D341Med (cell line): ENCODE measurements at regions not wholly inside any gene's neighbourhood (a gene's known extent, or its start where the extent isn't known, plus 50 kb on each side); places are given as distances from the start of the nearest gene placed in this dataset.

Source experiments
- DNase-seq: peaks from one replicate; pipeline ENCODE4 v3.0.0; 2012; ENCODE audit warnings: low spot score

DNA sequence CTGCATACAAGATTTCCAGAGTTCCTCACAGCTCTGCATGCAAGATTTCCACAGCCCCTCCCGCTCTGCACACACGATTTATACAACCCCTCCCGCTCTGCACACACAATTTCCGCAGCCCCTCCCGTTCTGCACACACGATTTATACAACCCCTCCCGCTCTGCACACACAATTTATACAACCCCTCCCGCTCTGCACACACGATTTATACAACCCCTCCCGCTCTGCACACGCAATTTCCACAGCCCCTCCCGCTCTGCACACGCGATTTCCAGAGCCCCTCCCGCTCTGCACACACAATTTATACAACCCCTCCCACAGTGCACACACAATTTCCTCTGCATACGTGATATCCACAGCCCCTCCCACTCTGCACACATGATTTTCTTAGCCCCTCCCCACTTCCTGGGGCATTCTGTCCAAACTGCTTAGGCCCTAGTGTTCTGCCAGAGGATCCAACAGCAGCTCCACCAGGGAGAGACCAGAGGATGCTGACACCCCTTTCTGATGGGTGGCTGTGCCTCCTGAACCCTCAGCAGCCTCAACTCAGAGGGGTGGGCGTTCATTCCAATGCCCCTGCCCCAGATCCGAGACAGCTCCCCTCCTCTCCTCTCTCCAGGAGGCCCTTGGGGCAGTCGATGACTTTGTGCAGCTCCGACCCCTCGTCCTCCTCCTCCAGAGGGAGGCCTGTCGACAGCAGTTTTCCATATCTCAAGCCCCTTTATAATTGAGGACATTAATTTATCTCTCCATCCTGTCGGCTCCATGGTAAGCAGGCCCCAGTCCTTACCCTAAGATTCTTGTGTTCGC, 671.7 kb downstream of the BRD1 start:
- DNase-seq = no peak

DNA sequence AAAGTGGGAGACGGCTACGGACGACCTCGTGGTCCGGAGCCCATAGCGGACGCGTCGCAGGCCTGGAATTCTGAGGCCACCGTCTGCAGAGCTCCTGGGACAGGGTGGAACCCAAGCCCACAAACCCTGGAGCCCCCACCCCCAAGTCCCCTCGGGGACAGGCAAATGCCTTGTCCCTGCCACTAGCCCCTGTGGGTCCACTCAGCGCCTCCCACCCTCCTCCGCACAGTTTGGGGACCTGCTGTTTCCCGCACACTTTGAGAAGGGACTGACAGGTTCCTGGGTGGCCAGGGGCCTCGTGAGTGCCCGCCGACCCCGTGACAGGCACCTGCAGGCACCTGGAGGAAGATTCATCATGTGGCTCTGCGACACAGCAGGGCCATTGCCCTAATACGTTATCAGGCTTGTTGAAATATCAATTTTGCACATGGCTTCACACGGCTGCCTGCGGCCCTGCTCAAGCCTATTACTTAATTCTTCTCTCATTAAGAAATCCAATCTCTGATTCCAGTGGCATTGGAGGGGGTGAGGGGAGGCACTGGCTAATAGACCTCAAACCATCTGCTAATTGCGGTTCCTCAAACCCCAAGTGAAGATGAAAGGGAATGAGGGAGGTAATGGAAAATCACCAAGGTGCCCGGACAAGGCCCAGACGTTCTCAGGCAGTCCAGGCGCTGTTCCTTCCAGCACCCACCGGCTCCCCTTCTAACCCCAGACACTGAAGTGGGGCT, 672.5 kb downstream of the BRD1 start:
- DNase-seq = no peak

GRCh38 chr22:49154433-49154832, 673.2 kb downstream of the BRD1 start:
- DNase-seq = no peak

- no peak for DNase-seq
Observed at GRCh38 chr22:49153921-49154320, 673.8 kb downstream of the BRD1 start.

- no peak for DNase-seq
Observed at GRCh38 chr22:49152939-49153770, 674.5 kb downstream of the BRD1 start.

DNA sequence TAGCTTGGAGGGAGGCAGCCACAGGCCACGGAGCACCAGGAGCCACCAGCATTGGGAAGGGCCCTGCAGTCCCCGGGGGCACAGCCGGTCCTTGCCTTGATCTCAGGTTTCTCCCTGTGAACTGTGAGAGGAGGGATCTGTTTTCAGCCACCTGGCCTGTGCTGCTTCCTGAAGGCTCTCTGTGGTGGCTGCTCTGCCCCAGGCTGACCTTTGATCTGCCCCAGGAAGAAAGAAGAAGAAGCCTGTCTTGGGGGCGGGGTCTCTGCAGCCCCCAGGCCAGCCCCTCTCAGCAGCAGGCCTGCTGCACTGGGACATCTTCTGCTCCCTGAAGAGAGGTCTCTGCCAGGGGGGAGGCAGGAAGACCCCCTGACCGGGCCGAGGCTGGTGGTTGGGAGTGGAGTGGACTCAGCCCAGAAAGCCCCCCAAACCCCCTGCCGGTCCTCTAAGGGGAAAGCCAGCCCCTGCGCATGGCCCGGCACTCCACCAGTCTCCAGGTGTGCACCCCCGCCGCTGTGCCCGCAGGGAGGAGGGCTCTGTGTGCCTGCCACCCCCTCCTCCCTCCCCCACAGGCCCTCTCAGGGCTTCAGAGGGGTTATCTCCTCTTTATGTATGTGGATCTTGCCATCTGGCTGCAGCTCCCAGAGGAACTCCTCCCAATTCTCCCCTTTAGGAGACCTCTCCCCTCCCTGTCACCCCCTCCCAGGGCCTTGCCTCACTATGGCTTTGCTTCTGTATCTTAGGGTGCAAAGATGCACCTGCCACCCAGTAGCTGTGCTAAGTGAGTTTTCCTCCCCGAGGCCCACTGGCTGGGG, 675.3 kb downstream of the BRD1 start:
- DNase-seq = no peak

DNA sequence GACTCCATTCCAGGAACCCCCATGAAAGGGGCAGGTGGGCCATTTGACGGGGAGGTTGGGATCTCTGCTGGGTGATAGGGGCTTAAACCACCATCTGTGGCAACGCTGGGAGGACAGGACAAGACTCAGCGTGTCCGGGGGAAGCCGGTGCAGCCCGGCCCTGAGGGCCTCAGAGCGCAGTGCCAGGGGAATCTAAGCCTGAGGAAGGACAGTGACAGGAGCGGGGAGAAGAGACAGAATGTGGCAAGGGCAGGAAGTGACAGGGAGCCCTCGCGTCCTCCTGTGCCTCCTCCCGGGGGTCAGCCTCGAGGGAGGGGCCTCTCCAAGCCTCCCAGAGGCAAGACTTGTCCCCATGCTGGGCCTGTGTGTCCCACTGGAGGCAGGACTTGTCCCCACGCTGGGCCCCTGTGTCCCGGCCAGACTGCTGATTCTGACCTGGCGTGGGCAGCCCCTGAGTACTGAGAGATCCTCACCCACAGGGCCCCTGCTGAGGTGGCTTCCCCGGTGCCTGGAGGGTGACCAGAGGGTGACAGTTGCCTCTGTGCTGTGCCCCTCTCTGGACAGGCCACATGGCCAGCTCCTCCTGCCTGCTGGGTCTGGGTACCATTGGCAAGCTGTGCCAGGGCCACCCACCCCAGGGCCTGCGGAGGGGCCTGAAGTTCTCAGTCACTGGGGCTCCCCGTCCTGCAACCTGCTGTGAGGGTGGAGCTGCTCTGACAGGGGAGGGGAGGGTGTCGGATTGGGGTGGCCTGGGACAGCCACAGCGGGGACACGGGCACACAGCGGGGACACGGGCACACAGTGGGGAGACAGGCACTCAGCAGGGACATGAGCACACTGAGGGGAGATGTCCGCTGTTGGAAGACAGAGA, 676.2 kb downstream of the BRD1 start:
- DNase-seq = no peak

DNA sequence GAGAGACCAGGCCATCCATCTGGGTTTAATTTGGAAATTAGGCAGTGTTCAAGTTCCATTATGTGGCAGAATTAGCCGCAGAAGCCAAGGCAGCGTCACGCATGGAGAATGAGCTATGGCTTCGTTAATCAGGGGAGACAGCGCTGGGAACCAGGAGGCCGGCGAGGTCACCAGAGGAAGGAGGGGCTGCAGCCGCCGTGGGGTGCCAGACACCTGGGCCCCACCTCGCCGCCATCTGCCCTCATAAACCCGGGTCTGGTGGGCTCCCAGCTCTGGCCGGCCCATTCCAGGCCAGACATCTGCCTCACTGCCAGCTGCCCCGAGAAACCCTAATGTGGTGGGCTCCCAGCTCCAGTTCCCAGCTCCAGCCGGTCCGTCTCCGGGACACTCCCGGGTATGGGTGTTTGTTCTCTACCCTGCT, 676.9 kb downstream of the BRD1 start:
- no peak for DNase-seq

GRCh38 chr22:49149721-49150608, 677.7 kb downstream of the BRD1 start:
- no peak for DNase-seq

DNA sequence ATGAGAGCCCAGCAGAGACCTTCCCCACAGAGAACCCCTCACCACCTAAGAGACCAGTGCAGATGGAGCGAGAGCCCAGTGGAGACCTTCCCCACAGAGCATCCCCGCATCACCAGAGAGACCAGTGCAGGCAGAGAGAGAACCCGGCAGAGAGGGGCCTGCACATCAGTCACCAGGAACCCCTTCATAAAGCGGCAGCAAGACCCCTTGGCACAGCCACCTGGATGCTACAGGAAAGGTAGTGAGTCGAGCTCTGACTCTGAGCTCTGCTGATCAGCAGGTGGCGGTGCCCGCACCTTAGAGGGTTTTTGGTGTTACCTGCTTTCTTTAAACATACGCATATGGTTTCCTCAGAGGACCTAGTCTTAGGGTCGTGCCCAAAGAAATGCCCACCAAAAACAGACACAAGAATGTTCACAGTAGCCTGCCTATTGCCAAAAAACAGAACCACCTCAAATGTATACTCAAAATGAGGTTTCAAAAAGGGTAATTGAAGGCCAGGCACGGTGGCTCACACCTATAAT, 678.7 kb downstream of the BRD1 start:
- DNase-seq = no peak

- no peak for DNase-seq
Observed at GRCh38 chr22:49147617-49148175, 680.0 kb downstream of the BRD1 start.

- DNase-seq = no peak
Observed at GRCh38 chr22:49147171-49147570, 680.5 kb downstream of the BRD1 start.

GRCh38 chr22:49146511-49146910, 681.2 kb downstream of the BRD1 start:
- no peak for DNase-seq

DNA sequence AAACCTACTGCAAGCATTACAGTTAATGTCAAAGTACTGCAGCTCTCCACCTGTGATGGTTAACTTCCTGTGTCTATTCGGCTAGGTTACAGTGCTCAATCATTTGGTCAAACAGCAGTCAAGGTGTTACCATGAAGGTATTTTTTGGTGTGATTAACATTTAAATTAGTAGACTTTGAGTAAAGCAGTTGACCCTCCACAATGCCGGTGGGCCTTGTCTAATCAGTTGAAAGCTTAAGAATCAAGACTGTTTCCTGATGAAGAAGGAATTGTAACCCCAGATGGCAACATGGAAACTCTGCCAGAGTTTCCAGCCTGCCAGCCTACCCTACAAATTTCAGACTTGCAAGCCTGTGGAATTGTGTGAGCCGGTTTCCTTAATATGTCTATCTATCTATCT, 683.9 kb downstream of the BRD1 start:
- no peak for DNase-seq

GRCh38 chr22:49142891-49143290, 684.8 kb downstream of the BRD1 start:
- DNase-seq = no peak

DNA sequence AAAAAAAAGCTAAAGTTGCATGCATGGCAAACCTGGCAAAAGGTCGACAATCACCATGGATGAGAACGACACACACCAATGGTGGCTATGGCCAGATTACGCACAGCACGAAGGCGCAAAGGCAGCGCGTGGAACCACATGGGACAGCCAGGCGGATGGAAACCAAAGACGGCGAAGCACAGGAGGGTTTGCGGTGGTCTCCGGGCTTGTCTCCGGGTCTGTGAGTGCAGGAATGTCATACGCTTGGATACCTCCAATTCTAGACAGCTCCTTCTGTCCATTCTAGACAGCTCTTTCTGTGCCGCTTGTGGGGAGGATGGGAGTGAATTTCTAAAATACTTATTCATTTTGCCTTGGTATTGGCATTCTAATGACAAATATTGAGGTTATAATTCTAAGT, 685.4 kb downstream of the BRD1 start:
- no peak for DNase-seq

- no peak for DNase-seq
Observed at GRCh38 chr22:49141761-49142160, 685.9 kb downstream of the BRD1 start.

DNA sequence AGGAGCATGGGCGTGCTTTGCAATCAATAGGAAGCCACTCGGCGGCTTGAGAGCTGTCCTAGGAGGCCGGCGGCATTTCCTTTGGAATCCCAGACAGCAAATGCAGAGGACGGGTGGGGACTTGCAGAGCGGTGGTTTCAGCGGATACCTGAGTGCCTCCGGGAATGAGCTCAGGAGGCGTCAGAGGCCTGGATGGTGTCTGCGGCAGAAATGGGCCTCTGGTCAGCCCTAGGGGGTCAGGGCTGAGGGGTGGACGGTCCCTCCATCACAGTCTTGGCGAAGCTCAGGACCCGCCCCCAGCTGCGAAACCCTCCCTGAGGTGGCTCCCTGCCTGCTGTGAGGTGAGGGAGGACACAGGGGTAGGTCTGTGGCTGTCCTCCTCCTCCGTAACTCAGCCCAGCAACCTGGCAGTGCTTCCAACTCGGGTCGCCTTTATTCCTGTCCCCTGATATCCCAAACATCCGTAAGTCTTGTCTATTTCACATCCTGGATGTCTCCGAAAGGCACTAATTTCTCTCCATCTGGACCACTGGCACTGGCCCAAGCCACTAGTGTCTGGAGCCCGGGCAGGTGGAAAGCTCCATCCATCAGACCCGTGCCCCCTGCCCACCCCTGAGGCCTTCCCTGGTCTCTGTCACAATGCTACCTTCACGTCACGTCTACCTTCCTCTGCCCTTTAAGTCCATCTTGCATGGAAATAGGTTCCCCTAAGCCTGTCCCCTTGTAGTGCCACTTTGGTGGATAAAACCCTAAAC, 686.6 kb downstream of the BRD1 start:
- DNase-seq = no peak
